ENCODE measurements at regions not wholly inside any gene's neighbourhood (a gene's known extent, or its start where the extent isn't known, plus 50 kb on each side); places are given as distances from the start of the nearest gene placed in this dataset.

GRCh38 chr2:173739006-173739405 is 226.2 kb downstream of the SP3 start:
- no peak for ATAC-seq (ENCODE audit: insufficient read depth, low FRiP score)
- DNase-seq: no peak
- peaks cover 0 to 2% (median 0%) of the 10 kb centered on the region in 4 donors for H3K9me3 ChIP-seq (ENCODE audit: control insufficient read depth in 4 of 4, insufficient read depth in 3 of 4, low read length in 3 of 4)
- H3K9ac ChIP-seq (ENCODE audit: insufficient read depth in 1 of 2, low read length in 2 of 2): no peak overlapping the region
- 79 to 88% methylated on average over 5 of the region's 5 CpGs for WGBS, 2 donors
- H3K27me3 ChIP-seq (ENCODE audit: control insufficient read depth in 3 of 3, insufficient read depth in 3 of 3, low read length in 2 of 3): no peaks in the 10 kb centered on the region
- H3K4me3 ChIP-seq: no peak overlapping the region
- H3K4me1 ChIP-seq (ENCODE audit: control insufficient read depth in 5 of 5, insufficient read depth in 5 of 5, low read length in 5 of 5): peaks cover 0 to 13% (median 0%) of the 10 kb centered on the region in 5 donors
- no peak overlapping the region for H3K27ac ChIP-seq (ENCODE audit: low read depth in 1 of 2, low read length in 1 of 2)
- no peaks in the 10 kb centered on the region for H3K36me3 ChIP-seq (ENCODE audit: control insufficient read depth in 4 of 4, insufficient read depth in 4 of 4, low read length in 4 of 4)
- TF ChIP-seq, protein P1, sequence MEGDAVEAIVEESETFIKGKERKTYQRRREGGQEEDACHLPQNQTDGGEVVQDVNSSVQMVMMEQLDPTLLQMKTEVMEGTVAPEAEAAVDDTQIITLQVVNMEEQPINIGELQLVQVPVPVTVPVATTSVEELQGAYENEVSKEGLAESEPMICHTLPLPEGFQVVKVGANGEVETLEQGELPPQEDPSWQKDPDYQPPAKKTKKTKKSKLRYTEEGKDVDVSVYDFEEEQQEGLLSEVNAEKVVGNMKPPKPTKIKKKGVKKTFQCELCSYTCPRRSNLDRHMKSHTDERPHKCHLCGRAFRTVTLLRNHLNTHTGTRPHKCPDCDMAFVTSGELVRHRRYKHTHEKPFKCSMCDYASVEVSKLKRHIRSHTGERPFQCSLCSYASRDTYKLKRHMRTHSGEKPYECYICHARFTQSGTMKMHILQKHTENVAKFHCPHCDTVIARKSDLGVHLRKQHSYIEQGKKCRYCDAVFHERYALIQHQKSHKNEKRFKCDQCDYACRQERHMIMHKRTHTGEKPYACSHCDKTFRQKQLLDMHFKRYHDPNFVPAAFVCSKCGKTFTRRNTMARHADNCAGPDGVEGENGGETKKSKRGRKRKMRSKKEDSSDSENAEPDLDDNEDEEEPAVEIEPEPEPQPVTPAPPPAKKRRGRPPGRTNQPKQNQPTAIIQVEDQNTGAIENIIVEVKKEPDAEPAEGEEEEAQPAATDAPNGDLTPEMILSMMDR (IDR thresholded peaks at IDR 0.05; ENCODE audit: control extremely low read depth, extremely low read depth): no peak

- H3K4me3 ChIP-seq: no peak overlapping the region
- H3K9me3 ChIP-seq (ENCODE audit: control insufficient read depth in 4 of 4, insufficient read depth in 3 of 4, low read length in 3 of 4): peaks cover 0 to 2% (median 0%) of the 10 kb centered on the region in 4 donors
- ATAC-seq (ENCODE audit: insufficient read depth, low FRiP score) (no peak), DNase-seq (no peak)
- no peak overlapping the region for H3K9ac ChIP-seq (ENCODE audit: insufficient read depth in 1 of 2, low read length in 2 of 2)
- peaks cover 0 to 3% (median 0%) of the 10 kb centered on the region in 5 donors for H3K4me1 ChIP-seq (ENCODE audit: control insufficient read depth in 5 of 5, insufficient read depth in 5 of 5, low read length in 5 of 5)
- 64 to 94% methylated on average over 5 of the region's 5 CpGs for WGBS, 2 donors
- no peak overlapping the region for H3K27ac ChIP-seq (ENCODE audit: low read depth in 1 of 2, low read length in 1 of 2)
- peaks cover 0 to 2% (median 0%) of the 10 kb centered on the region in 3 donors for H3K27me3 ChIP-seq (ENCODE audit: control insufficient read depth in 3 of 3, insufficient read depth in 3 of 3, low read length in 2 of 3)
- TF ChIP-seq, protein P1 (IDR thresholded peaks at IDR 0.05; ENCODE audit: control extremely low read depth, extremely low read depth): no peak
- no peaks in the 10 kb centered on the region for H3K36me3 ChIP-seq (ENCODE audit: control insufficient read depth in 4 of 4, insufficient read depth in 4 of 4, low read length in 4 of 4)
These were observed 224.5 kb downstream of the SP3 start for GRCh38 chr2:173740639-173741038.

DNA sequence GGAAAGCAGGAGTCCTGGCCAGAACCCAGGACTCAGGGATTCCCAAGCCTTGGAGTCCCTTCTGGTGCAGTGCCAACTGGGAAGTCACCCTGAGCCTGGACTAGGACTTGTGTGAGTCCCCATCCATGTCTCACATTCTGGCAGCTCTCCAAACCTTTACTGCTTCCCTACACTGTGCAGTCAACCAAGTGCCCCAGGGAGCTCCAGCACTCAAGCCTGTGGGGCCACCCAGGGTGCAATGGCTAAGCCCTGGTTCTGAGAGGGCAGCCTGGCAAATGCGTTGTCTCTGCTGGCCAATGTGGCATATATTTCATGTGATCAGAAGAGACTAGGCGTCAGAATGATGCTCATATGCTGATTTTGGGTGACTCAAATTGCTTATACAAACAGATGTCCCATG is 223.4 kb downstream of the SP3 start:
- ATAC-seq (ENCODE audit: insufficient read depth, low FRiP score) (no peak), DNase-seq (no peak)
- no peak overlapping the region for H3K27ac ChIP-seq (ENCODE audit: low read depth in 1 of 2, low read length in 1 of 2)
- H3K4me1 ChIP-seq (ENCODE audit: control insufficient read depth in 5 of 5, insufficient read depth in 5 of 5, low read length in 5 of 5): no peaks in the 10 kb centered on the region
- TF ChIP-seq, protein P1 (IDR thresholded peaks at IDR 0.05; ENCODE audit: control extremely low read depth, extremely low read depth): no peak
- H3K4me3 ChIP-seq: no peak overlapping the region
- 88 to 95% methylated on average over 2 of the region's 2 CpGs for WGBS, 2 donors
- peaks cover 0 to 2% (median 0%) of the 10 kb centered on the region in 4 donors for H3K9me3 ChIP-seq (ENCODE audit: control insufficient read depth in 4 of 4, insufficient read depth in 3 of 4, low read length in 3 of 4)
- H3K27me3 ChIP-seq (ENCODE audit: control insufficient read depth in 3 of 3, insufficient read depth in 3 of 3, low read length in 2 of 3): peaks cover 0 to 2% (median 0%) of the 10 kb centered on the region in 3 donors
- H3K36me3 ChIP-seq (ENCODE audit: control insufficient read depth in 4 of 4, insufficient read depth in 4 of 4, low read length in 4 of 4): no peaks in the 10 kb centered on the region
- H3K9ac ChIP-seq (ENCODE audit: insufficient read depth in 1 of 2, low read length in 2 of 2): no peak overlapping the region

DNA sequence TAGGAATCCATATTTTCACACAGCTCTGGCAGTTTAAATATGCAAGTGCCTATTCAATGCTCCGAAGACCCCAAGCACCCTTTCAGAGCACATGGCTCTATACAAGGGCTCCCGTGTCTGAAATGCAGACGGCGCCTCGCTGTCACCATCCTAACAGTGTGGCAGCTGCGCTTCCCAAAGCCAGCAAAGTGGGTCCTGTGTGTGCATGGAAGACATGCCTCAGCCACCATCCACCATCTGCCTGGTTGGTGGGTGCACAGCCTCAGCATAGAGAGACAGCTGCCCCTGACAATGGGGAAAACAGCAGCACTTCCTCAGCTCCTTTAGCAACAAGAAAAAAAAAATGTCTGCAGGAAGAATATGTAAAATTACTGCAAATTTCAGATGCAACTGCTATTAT is 218.1 kb downstream of the SP3 start:
- ATAC-seq (ENCODE audit: insufficient read depth, low FRiP score): no peak
- Histone ChIP-seq H3K4me3 (no peak overlapping the region), H3K27me3 (ENCODE audit: control insufficient read depth in 3 of 3, insufficient read depth in 3 of 3, low read length in 2 of 3) (peaks cover 0 to 2% (median 0%) of the 10 kb centered on the region in 3 donors), H3K9ac (ENCODE audit: insufficient read depth in 1 of 2, low read length in 2 of 2) (no peak overlapping the region), H3K36me3 (ENCODE audit: control insufficient read depth in 4 of 4, insufficient read depth in 4 of 4, low read length in 4 of 4) (no peaks in the 10 kb centered on the region), H3K9me3 (ENCODE audit: control insufficient read depth in 4 of 4, insufficient read depth in 3 of 4, low read length in 3 of 4) (peaks cover 0 to 2% (median 0%) of the 10 kb centered on the region in 4 donors), H3K27ac (ENCODE audit: low read depth in 1 of 2, low read length in 1 of 2) (no peak overlapping the region), H3K4me1 (ENCODE audit: control insufficient read depth in 5 of 5, insufficient read depth in 5 of 5, low read length in 5 of 5) (no peaks in the 10 kb centered on the region)
- TF ChIP-seq, protein P1 (IDR thresholded peaks at IDR 0.05; ENCODE audit: control extremely low read depth, extremely low read depth): no peak
- WGBS, 2 donors: 93 to 94% methylated on average over 6 of the region's 6 CpGs
- DNase-seq: no peak

All from lung (tissue), 11 donors.